Progenitor cell of endocrine pancreas (in vitro differentiated cells): ENCODE measurements at regions not wholly inside any gene's neighbourhood (a gene's known extent, or its start where the extent isn't known, plus 50 kb on each side); places are given as distances from the start of the nearest gene placed in this dataset.

ENCODE experiments used
- DNase-seq: peaks from one replicate; pipeline ENCODE4 v3.0.0; 2021; ENCODE audit warnings: low spot score; ENCODE audit not compliant: unreplicated experiment
- H3K27ac Mint-ChIP-seq: 2 replicates; pipeline ENCODE4 v1.8.0; 2021; ENCODE audit warnings: mild to moderate bottlenecking, moderate library complexity, mixed read lengths
- H3K27me3 Mint-ChIP-seq: 2 replicates; pipeline ENCODE4 v1.8.0; 2021; ENCODE audit warnings: mixed read lengths
- H3K36me3 Mint-ChIP-seq: 2 replicates; pipeline ENCODE4 v1.8.0; 2022; ENCODE audit warnings: mixed read lengths; ENCODE audit not compliant: insufficient read depth
- H3K4me1 Mint-ChIP-seq: 2 replicates; pipeline ENCODE4 v1.8.0; 2021; ENCODE audit warnings: low read depth, mixed read lengths
- H3K4me3 Mint-ChIP-seq: 2 replicates; pipeline ENCODE4 v1.8.0; 2021; ENCODE audit warnings: low read depth, mild to moderate bottlenecking, moderate library complexity, mixed read lengths
- H3K9me3 Mint-ChIP-seq: 2 replicates; pipeline ENCODE4 v1.8.0; 2021; ENCODE audit warnings: low read depth, mixed read lengths
- CTCF ChIP-seq: fragments of 200-600 bp; sonication (generic); IDR thresholded peaks from one replicate; pipeline ENCODE4 v1.5.0; 2021; ENCODE audit warnings: antibody characterized with exemption, mild to moderate bottlenecking; ENCODE audit not compliant: unreplicated experiment

GRCh38 chr15:91609966-91610365, 243.5 kb upstream of the SLCO3A1 start:
- Mint-ChIP-seq H3K4me1 (no peaks in the 10 kb centered on the region), H3K27me3 (no peaks in the 10 kb centered on the region), H3K4me3 (no peak overlapping the region), H3K27ac (no peak overlapping the region), H3K9me3 (no peaks in the 10 kb centered on the region), H3K36me3 (no peaks in the 10 kb centered on the region)
- TF ChIP-seq CTCF: no peak
- DNase-seq: no peak

GRCh38 chr15:91611561-91612323, 241.8 kb upstream of the SLCO3A1 start:
- H3K27ac Mint-ChIP-seq: no peak overlapping the region
- no peak for TF ChIP-seq CTCF
- H3K4me1 Mint-ChIP-seq: no peaks in the 10 kb centered on the region
- no peaks in the 10 kb centered on the region for H3K9me3 Mint-ChIP-seq
- no peaks in the 10 kb centered on the region for H3K36me3 Mint-ChIP-seq
- no peak for DNase-seq
- H3K27me3 Mint-ChIP-seq: no peaks in the 10 kb centered on the region
- no peak overlapping the region for H3K4me3 Mint-ChIP-seq

- no peaks in the 10 kb centered on the region for H3K4me1 Mint-ChIP-seq
- TF ChIP-seq CTCF: no peak
- no peaks in the 10 kb centered on the region for H3K36me3 Mint-ChIP-seq
- H3K27me3 Mint-ChIP-seq: peaks cover 9% of the 10 kb centered on the region
- H3K4me3 Mint-ChIP-seq: no peak overlapping the region
- no peak for DNase-seq
- H3K9me3 Mint-ChIP-seq: peaks cover 10% of the 10 kb centered on the region
- no peak overlapping the region for H3K27ac Mint-ChIP-seq
These were observed 233.3 kb upstream of the SLCO3A1 start for GRCh38 chr15:91620229-91620628.

- Mint-ChIP-seq H3K9me3 (peaks cover 10% of the 10 kb centered on the region), H3K36me3 (no peaks in the 10 kb centered on the region), H3K4me3 (no peak overlapping the region), H3K27me3 (peaks cover 9% of the 10 kb centered on the region), H3K4me1 (no peaks in the 10 kb centered on the region), H3K27ac (no peak overlapping the region)
- no peak for DNase-seq
- no peak for TF ChIP-seq CTCF
These were observed 231.3 kb upstream of the SLCO3A1 start for GRCh38 chr15:91622235-91622634.

- no peak for DNase-seq
- H3K4me3 Mint-ChIP-seq: no peak overlapping the region
- H3K27ac Mint-ChIP-seq: no peak overlapping the region
- H3K27me3 Mint-ChIP-seq: peaks cover 9% of the 10 kb centered on the region
- peaks cover 1% of the 10 kb centered on the region for H3K4me1 Mint-ChIP-seq
- no peak for TF ChIP-seq CTCF
- H3K36me3 Mint-ChIP-seq: no peaks in the 10 kb centered on the region
- peaks cover 10% of the 10 kb centered on the region for H3K9me3 Mint-ChIP-seq
These were observed 230.7 kb upstream of the SLCO3A1 start for GRCh38 chr15:91622711-91623342.
